Astrocyte (in vitro differentiated cells and primary cell): ENCODE measurements at regions not wholly inside any gene's neighbourhood (a gene's known extent, or its start where the extent isn't known, plus 50 kb on each side); places are given as distances from the start of the nearest gene placed in this dataset.

Source experiments
- DNase-seq: peaks from one replicate; pipeline ENCODE4 v3.0.0-alpha.2; 2010; ENCODE audit warnings: low read depth
- FAIRE-seq: peaks from 2 replicates; lab custom pipeline; 2011; peaks lifted over from hg19 to GRCh38; lab: Jason Lieb, UNC
- H2AFZ ChIP-seq: 2 replicates; pipeline ENCODE4 v1.6.0; 2012; ENCODE audit warnings: low read depth, low read length, inconsistent platforms
- H3K27ac ChIP-seq: 2 replicates; pipeline ENCODE4 v1.5.1; 2011; ENCODE audit warnings: low read depth, low read length, inconsistent platforms
- H3K27me3 ChIP-seq: 2 replicates; pipeline ENCODE4 v1.6.0; 2011; ENCODE audit warnings: low read length, inconsistent platforms; ENCODE audit not compliant: insufficient read depth
- H3K36me3 ChIP-seq: 2 replicates; pipeline ENCODE4 v1.5.1; 2011; ENCODE audit warnings: low read length, inconsistent platforms; ENCODE audit not compliant: insufficient read depth
- H3K4me1 ChIP-seq: 2 replicates; pipeline ENCODE4 v1.5.1; 2011; ENCODE audit warnings: low read length, inconsistent platforms; ENCODE audit not compliant: insufficient read depth
- H3K4me2 ChIP-seq: 2 replicates; pipeline ENCODE4 v1.6.0; 2012; ENCODE audit warnings: low read length, inconsistent platforms
- H3K4me3 ChIP-seq: 2 replicates; pipeline ENCODE4 v1.5.1; 2011; ENCODE audit warnings: low read depth, mild to moderate bottlenecking, low read length, inconsistent platforms; ENCODE audit not compliant: insufficient read depth
- H3K79me2 ChIP-seq: 2 replicates; pipeline ENCODE4 v1.6.0; 2012; ENCODE audit warnings: mild to moderate bottlenecking, low read length, inconsistent platforms; ENCODE audit not compliant: insufficient read depth
- H3K9ac ChIP-seq: 2 replicates; pipeline ENCODE4 v1.6.0; 2012; ENCODE audit warnings: mild to moderate bottlenecking, low read length, inconsistent platforms
- H3K9me3 ChIP-seq: 2 replicates; pipeline ENCODE4 v1.5.1; 2012; ENCODE audit warnings: low read depth, mild to moderate bottlenecking, low read length, inconsistent platforms; ENCODE audit not compliant: insufficient read depth
- H4K20me1 ChIP-seq: 2 replicates; pipeline ENCODE4 v1.6.0; 2012; ENCODE audit warnings: low read length, inconsistent platforms; ENCODE audit not compliant: insufficient read depth
- H3K27ac Mint-ChIP-seq: one replicate; pipeline ENCODE4 v1.8.0; 2021; ENCODE audit warnings: mild to moderate bottlenecking, mixed read lengths; ENCODE audit not compliant: unreplicated experiment
- H3K27me3 Mint-ChIP-seq: one replicate; pipeline ENCODE4 v1.8.0; 2021; ENCODE audit warnings: low read depth, mixed read lengths; ENCODE audit not compliant: unreplicated experiment
- H3K36me3 Mint-ChIP-seq: one replicate; pipeline ENCODE4 v1.8.0; 2021; ENCODE audit warnings: low read depth, mixed read lengths; ENCODE audit not compliant: unreplicated experiment
- H3K4me1 Mint-ChIP-seq: one replicate; pipeline ENCODE4 v1.8.0; 2021; ENCODE audit warnings: low read depth, mixed read lengths; ENCODE audit not compliant: unreplicated experiment
- H3K4me3 Mint-ChIP-seq: one replicate; pipeline ENCODE4 v1.8.0; 2021; ENCODE audit warnings: mild to moderate bottlenecking, moderate library complexity, mixed read lengths; ENCODE audit not compliant: unreplicated experiment
- H3K9me3 Mint-ChIP-seq: one replicate; pipeline ENCODE4 v1.8.0; 2021; ENCODE audit warnings: mild to moderate bottlenecking, mixed read lengths; ENCODE audit not compliant: unreplicated experiment
- EZH2 ChIP-seq: IDR thresholded peaks from 2 replicates; pipeline ENCODE4 v1.6.1; 2012; ENCODE audit warnings: mild to moderate bottlenecking, low read length, inconsistent platforms; ENCODE audit not compliant: insufficient read depth
- TF ChIP-seq, protein P1 (sequence below): IDR thresholded peaks from 2 replicates; pipeline ENCODE4 v1.5.1; 2011; ENCODE audit warnings: low read depth, mild to moderate bottlenecking, inconsistent platforms, low read length, moderate library complexity; ENCODE audit not compliant: insufficient read depth

DNA sequence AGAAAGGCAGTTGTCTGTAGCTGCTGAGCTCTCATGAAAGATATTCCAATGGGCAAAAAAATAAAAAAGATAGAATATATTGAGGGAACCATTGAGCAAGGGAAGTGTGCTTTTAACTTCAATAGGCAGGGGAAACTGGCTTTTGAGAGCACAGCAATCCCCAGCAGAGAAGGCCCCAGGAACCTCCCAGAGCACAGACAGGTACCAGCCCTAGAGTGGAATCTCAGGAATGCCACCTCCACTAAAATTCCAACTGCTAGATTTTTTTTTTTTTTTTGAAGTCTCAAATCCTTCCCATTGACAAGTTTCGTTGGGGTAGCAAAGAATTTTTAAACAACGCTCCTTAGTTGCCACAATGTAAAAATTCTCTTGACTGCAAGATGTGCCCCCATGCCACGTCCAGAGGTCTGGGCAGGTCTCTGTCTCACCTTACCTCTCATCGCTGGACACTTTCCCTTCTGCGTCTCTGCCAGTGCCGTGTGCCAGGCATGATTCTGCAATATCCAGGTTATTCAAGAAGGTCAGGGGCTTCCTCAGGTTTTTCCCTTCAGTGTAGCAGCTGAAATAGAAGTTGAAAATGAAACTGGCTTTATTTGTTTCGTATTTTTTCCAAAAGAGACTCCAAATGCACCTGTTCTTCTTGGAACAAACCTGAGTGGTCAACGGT, 64.2 kb upstream of the IRX1 start:
- Histone ChIP-seq H3K4me2 (no peak overlapping the region), H3K9ac (no peak overlapping the region), H3K4me3 (no peak overlapping the region), H2AFZ (no peak overlapping the region), H3K79me2 (no peaks in the 10 kb centered on the region), H3K27me3 (no peaks in the 10 kb centered on the region), H3K4me1 (no peaks in the 10 kb centered on the region), H3K36me3 (no peaks in the 10 kb centered on the region), H3K27ac (no peak overlapping the region), H3K9me3 (peaks cover 7% of the 10 kb centered on the region), H4K20me1 (no peaks in the 10 kb centered on the region)
- DNase-seq (no peak), FAIRE-seq (no peak)
- Mint-ChIP-seq H3K4me1 (peaks cover 13% of the 10 kb centered on the region), H3K4me3 (no peak overlapping the region), H3K27ac (no peak overlapping the region), H3K9me3 (peaks cover 1% of the 10 kb centered on the region), H3K27me3 (peaks cover 2% of the 10 kb centered on the region), H3K36me3 (no peaks in the 10 kb centered on the region)
- TF ChIP-seq, protein P1, sequence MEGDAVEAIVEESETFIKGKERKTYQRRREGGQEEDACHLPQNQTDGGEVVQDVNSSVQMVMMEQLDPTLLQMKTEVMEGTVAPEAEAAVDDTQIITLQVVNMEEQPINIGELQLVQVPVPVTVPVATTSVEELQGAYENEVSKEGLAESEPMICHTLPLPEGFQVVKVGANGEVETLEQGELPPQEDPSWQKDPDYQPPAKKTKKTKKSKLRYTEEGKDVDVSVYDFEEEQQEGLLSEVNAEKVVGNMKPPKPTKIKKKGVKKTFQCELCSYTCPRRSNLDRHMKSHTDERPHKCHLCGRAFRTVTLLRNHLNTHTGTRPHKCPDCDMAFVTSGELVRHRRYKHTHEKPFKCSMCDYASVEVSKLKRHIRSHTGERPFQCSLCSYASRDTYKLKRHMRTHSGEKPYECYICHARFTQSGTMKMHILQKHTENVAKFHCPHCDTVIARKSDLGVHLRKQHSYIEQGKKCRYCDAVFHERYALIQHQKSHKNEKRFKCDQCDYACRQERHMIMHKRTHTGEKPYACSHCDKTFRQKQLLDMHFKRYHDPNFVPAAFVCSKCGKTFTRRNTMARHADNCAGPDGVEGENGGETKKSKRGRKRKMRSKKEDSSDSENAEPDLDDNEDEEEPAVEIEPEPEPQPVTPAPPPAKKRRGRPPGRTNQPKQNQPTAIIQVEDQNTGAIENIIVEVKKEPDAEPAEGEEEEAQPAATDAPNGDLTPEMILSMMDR = no peak
- TF ChIP-seq EZH2 = no peak

DNA sequence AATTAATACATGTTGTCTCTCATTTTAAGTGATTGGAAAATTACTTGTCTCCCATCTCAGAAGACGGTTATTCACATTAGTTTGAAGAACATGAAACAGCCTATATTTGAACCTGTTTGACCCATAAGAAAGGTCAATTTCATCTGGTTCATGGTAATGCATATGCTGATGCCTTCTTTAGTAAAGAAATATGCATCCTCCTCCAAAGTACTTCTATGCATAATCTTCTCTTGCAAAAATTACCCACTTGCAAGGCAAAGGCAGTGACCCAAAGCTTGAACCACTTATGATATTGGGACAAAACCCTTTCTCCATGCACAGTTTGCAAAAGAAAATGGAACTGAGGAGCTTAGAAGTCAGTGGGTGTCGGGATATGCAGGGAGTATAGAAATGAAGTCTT, 65.4 kb upstream of the IRX1 start:
- Histone ChIP-seq H3K4me3 (no peak overlapping the region), H3K4me2 (no peak overlapping the region), H3K27me3 (no peaks in the 10 kb centered on the region), H3K9ac (no peak overlapping the region), H3K79me2 (no peaks in the 10 kb centered on the region), H3K36me3 (no peaks in the 10 kb centered on the region), H3K9me3 (peaks cover 7% of the 10 kb centered on the region), H2AFZ (no peak overlapping the region), H3K4me1 (no peaks in the 10 kb centered on the region), H3K27ac (no peak overlapping the region), H4K20me1 (no peaks in the 10 kb centered on the region)
- no peak overlapping the region for H3K27ac Mint-ChIP-seq
- H3K27me3 Mint-ChIP-seq = peaks cover 2% of the 10 kb centered on the region
- FAIRE-seq = no peak
- peaks cover 17% of the 10 kb centered on the region for H3K4me1 Mint-ChIP-seq
- DNase-seq = no peak
- H3K36me3 Mint-ChIP-seq = no peaks in the 10 kb centered on the region
- no peak overlapping the region for H3K4me3 Mint-ChIP-seq
- TF ChIP-seq EZH2 = no peak
- TF ChIP-seq, protein P1 = no peak
- H3K9me3 Mint-ChIP-seq = peaks cover 1% of the 10 kb centered on the region

DNA sequence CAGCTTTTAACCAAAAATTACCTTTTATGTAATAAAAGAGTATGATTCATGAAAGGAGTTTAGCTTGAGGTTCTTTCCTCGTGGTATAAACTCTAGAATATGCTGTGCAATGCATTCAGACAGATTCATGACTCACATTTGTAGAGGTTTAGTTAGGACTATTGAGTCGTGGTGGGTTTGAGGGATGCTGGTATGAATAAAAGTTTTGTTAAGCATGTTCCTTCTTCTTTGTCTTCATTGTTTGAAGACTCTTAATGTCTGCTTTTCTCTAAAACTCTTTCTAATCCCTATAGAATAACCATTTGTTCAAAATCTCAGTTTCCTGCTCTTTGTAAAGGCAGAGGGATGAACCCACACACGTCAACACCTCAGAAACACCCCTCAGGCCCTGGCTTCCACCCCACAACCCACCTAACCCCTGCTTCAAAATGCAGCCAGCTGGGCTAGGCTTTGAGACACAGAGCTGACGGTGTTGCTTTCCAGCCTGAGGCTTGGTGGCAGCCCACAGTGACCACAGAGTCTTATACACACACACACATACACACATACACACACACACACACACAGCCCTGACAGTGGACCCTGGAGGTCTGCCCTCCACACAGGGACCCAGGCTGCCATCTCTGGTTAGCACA, 69.0 kb upstream of the IRX1 start:
- Histone ChIP-seq H3K27me3 (no peaks in the 10 kb centered on the region), H2AFZ (no peak overlapping the region), H3K4me1 (no peaks in the 10 kb centered on the region), H3K9ac (no peak overlapping the region), H3K36me3 (no peaks in the 10 kb centered on the region), H4K20me1 (no peaks in the 10 kb centered on the region), H3K9me3 (peaks cover 4% of the 10 kb centered on the region), H3K79me2 (no peaks in the 10 kb centered on the region), H3K4me3 (no peak overlapping the region), H3K27ac (no peak overlapping the region), H3K4me2 (no peak overlapping the region)
- DNase-seq = no peak
- peaks cover 4% of the 10 kb centered on the region for H3K9me3 Mint-ChIP-seq
- no peaks in the 10 kb centered on the region for H3K36me3 Mint-ChIP-seq
- peaks cover 19% of the 10 kb centered on the region for H3K27me3 Mint-ChIP-seq
- TF ChIP-seq EZH2 = no peak
- TF ChIP-seq, protein P1 = no peak
- no peak for FAIRE-seq
- H3K4me1 Mint-ChIP-seq = peaks cover 17% of the 10 kb centered on the region
- peak overlapping the region; percentile 77 for H3K27ac Mint-ChIP-seq
- H3K4me3 Mint-ChIP-seq = no peak overlapping the region
